ENCODE measurements at regions not wholly inside any gene's neighbourhood (a gene's known extent, or its start where the extent isn't known, plus 50 kb on each side); places are given as distances from the start of the nearest gene placed in this dataset.
"Not testable (repeated sequence)": the region's sequence is repeated elsewhere in the genome, so short reads cannot be mapped to it uniquely, and the experiment has no call there.

DNA sequence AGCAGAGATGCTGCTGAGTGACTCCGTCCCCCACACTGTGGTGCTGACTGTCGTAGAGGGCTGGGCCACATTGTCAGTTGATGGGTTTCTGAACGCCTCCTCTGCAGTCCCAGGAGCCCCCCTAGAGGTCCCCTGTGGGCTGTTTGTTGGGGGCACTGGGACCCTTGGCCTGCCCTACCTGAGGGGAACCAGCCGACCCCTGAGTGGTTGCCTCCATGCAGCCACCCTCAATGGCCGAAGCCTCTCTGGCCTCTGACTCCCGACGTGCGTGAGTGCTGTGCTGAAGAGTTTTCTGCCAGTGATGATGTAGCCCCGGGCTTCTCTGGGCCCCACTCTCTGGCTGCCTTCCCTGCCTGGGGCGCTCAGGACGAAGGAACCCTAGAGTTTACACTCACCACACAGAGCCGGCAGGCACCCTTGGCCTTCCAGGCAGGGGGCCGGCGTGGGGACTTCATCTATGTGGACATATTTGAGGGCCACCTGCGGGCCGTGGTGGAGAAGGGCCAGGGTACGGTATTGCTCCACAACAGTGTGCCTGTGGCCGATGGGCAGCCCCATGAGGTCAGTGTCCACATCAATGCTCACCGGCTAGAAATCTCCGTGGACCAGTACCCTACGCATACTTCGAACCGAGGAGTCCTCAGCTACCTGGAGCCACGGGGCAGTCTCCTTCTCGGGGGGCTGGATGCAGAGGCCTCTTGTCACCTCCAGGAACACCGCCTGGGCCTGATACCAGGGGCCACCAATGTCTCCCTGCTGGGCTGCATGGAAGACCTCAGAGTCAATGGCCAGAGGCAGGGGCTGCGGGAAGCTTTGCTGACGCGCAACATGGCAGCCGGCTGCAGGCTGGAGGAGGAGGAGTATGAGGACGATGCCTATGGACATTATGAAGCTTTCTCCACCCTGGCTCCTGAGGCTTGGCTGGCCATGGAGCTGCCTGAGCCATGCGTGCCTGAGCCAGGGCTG is 181.1 kb downstream of the TBC1D2B start:
- not testable (repeated sequence) for ATAC-seq

DNA sequence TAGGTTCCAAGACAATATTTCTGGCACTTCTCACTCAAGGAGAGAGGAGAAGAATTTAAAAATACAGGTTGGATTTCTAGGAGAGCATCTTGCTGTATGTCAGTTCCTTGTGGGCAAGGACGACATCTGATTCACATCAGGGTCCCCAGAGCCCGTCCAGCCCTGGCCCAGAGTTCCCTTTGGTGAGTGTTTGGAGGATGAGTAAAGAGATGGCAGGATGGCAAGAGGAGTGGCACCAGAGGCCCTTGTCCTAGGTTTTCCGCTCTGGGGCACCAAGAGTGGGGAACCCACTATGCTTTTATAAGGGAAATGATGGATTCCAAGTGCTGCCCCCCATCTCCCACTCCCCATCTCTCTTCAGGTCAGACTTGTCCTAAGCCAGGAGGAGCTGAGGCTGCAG is 181.8 kb downstream of the TBC1D2B start:
- ATAC-seq: no peak

DNA sequence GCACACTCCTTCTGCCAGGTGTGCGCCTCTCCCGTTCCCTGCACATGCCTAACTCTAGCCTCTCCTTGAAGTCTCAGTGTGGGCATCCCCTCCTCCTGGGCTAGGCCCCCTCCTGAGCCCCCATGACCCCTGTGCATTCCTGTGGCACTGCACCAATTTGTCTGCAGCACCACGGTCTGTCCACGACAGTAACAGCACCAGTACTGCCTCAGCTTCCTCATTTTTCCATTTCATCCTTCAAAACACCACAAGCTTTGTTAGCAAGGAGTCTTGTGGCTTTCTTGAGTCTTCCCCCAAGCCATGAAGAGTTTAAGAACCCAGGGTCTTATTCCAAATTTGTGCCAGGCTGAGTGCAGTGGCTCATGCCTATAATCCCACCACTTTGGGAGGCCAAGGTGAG is 182.4 kb downstream of the TBC1D2B start:
- not testable (repeated sequence) for ATAC-seq

DNA sequence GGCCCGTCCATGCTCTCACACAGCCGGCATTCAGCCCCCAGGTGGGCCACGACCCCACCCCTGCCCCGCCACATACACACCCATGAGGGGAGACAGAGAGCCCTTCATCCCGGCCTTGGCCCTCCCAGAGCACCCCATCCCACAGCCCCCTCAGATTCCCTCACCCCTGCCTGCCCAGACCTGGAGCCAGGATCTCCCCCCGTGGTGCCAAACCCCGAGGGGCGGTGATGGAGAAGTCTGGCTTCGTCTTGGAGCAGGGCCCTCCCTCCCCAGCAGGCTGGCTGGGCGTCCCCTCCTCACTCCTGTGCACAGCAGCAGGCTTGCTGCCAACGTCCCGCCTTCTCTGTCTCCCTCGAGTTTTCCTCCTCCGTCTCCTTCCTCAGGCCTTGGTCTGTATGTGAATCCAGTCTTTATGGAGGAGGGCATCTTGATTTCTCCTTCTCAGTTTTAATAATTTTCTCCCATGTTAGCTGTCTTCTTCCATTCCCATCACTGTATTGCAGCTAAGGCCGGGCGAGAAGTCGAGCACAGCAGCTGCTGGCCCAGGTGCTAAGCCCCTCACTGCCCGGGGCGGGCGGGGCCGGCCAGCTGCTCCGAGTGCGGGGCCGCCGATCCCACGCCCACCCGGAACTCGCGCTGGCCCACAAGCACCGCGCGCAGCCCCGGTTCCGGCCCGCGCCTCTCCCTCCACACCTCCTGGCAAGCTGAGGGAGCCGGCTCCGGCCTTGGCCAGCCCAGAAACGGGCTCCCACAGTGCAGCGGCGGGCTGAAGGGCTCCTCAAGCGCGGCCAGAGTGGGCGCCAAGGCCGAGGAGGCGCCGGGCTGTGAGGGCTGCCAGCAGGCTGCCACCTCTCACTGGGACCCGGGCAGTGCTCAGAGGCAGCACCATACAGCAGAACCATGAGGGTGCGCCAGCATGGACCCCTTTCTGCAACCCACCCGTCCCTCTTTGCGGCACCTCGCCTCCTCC is 183.6 kb downstream of the TBC1D2B start:
- ATAC-seq: not testable (repeated sequence)

DNA sequence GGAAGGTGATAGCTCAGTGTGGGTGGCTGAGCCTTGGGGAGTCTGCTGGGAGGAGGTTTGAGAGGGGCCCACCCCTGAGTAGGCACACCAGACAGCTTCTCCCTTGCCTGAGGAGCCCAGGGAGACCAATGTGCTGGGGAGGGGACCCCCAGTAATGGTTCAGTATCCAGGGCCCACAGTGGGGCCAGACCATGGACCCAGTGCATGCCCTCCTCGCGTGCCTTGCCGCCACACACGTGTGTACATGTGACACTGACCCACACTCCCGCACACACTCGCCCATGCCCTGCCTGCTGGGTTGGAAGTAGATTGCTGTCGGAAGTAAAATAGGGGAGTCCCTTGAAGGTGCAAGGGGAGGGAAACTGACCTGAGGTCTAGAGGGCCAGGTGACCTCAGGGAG is 184.3 kb downstream of the TBC1D2B start:
- not testable (repeated sequence) for ATAC-seq

DNA sequence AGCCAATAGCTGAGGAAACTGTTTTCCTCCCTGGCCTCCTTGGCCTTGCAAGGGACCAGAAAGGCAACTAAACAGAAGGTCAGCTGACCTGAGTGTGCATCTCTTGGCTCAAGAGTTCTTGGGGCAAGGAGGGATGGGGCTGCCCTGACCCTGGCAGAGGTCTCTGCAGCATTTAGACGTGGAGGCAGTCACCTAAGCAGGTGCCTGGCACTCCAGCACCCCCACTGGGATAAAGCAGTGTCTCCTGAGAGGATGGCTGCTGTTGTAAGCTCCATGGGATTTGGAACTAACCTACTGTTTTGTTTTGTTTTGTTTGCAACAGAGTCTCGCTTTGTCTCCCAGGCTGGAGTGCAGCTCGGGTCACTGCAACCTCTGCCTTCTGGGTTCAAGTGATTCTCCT is 185.2 kb downstream of the TBC1D2B start:
- ATAC-seq: no peak

DNA sequence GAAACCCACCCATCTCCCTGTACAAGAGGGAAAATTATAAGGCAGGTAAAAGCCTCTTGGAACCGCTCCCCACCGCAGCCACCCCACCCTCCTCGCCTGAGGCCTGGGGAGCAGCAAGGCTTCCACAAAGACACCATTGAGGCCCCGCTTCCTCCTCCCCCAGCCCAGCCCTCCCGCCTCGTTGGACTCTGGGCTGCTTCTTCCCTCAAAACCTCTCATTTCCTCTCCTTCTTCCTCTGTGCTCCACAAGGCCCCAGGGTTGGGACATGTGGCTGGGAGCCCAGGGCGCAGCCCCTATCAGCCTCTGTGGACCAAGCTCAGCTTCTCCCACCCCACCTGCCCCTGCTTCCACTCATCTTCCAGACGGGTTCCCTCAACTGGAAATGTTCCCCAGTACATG is 185.6 kb downstream of the TBC1D2B start:
- not testable (repeated sequence) for ATAC-seq

DNA sequence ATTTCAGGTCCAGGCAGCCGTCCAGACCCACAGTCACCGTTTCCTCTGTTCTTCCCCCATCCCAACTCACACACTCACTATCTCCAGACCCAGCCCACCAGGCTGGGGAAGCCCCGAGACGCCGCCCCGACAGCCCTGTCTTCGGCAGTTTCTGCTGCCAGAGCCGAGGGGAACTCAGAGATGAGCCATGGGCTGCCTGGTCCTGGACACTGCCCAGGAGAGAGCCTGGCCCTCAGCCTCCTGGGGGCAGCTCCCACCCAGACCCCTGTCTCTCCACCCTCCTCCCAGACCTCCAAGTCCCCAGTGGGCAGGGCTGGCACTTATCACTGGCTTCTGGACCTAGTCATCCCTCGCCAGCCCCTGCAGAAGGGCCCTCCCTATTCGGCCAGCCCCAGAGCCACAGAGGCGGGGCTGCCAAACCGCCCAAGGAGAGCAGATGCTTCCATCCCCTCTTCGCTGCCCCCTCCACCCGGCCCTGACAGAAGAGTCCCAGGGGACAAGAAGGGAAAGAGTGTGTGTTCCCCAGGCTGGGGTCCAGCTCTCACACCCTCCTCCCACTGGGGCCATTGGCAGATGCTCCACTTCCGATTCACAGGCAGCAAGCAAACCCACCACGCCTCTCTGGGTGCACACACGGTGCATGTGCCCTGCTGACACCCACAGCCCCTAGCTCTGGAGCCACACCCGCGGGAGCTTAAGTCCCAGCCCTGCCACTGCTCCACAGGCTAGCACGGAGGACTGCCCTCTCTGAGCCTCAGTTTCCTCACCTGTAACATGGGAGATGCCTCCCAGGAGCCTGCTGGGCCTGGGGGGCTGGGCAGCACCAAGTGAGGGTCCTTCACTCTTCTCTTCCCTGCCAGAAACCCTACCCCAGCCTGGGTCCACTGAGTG is 186.4 kb downstream of the TBC1D2B start:
- ATAC-seq: not testable (repeated sequence)

DNA sequence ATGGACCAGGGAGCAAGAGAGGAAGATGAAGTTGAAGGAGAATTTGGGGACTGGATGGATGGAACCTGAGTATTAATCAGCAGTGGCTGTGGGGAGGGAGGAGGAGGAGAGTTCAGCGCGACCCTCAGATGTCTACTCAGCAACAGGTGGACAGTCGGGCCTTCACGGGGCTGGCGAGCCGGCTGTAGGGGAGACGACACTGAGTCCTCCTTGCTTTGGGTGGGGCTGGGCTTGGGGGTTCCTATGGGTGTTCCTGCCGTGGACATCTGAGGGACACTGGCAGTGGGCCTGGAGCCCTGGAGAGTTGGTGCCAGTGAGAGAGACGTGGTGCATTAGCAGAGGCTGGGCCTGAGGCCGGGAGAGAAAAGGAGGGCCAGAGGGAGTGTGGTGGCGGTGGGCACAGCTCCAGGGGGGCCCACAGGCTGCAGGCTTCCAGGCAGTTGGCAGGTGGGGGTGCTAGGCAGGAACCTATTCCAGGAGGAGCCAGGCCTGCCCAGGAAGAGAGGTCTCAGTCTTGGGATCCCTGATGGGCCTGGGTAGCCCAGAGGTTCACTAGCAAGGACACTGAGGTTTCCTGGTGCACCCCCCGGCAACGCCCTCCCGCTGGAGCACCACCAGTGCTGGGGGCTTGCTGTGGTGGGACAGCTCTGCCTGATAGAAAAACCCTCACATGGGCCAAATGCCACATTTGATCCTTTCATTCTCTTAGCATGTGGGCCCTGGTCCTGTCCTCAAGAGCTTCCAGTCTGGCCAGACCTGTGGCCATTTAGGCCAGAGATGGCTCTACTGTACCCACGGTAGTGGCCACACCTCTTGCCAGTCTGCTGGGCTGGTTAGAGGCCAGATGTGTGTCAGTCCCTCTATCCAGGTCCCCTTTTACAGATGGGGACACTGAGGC is 187.4 kb downstream of the TBC1D2B start:
- not testable (repeated sequence) for ATAC-seq

DNA sequence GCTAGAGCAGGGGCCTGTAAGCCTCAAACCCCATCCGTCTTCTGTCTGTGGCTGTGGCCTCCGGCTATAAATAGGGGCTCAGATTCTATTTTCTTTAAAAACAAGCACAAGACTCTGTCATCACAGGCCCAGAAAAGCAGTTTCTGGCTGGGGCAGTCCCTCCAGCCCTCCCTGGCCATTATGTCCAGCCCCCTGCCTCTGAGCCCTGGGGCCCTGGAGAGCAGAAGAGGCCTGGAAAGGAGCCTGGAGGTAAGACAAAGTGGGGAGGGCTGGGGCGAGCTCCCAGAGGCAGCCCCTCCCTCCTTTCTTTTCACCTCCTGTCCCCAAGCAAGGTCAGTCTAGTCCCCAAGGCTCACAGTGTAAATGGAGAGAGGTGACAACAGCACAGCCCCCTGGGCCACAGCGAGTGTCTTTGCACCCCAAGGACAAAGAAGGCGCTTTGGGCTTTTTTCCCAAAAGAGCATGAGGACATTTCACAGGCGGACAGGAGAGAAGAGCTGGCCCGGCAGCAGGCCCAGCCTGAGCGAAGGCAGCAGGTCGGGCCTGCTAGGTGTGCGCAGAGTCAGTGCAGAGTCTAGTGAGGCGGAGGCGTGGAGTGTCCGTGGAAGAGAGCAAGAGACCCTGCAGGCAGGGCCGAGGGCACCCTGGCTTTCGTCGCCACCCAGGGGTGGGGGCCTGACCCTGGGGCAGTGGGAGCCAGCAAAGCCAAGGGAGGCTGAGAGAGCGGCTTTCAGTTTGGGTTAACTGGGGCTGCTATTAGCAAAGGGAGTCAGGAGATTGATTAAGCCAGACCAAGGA is 188.3 kb downstream of the TBC1D2B start:
- ATAC-seq: no peak

DNA sequence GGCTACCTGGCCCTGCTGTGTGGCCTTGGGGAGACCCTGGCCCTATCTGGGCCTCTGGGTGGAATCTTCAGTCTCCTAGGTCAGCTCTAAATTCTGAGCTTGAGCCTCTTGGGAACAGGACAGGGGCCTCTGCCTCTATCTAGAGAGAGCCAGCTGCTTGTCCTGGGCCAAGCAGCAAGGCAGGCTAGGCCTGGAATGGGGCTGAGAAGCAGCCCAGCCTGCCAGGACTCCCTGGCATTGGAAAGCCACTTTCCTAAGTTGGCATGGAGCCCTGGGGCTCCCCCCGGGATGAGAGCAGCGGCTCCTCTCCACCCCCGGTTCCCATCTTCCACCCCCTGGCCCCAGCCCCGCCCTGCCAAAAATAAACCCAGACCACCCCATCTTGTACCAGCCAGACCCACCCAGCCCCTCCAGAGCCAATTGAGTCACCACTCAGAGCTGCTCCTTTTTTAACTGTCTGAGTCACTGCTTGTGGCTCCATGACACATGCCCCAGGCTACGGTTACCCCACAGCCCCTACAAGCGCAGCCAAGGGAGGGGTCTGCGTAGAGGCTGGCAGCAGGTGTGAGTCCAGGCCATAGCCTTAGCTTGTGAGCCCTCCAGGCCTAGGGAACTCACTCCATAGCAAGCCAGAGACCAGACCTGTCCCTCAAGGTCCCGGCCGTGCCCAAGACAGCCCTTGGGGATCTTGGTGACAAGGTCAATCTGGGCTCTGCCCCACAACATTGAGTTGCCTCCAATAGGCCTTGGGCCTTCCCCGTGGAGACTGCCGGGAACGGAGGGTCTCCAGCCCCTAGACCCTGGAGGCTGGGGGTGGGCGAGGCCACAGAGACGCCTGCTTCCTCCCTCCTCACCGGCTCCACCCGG is 189.7 kb downstream of the TBC1D2B start:
- peak; percentile 55 to 58 for ATAC-seq

DNA sequence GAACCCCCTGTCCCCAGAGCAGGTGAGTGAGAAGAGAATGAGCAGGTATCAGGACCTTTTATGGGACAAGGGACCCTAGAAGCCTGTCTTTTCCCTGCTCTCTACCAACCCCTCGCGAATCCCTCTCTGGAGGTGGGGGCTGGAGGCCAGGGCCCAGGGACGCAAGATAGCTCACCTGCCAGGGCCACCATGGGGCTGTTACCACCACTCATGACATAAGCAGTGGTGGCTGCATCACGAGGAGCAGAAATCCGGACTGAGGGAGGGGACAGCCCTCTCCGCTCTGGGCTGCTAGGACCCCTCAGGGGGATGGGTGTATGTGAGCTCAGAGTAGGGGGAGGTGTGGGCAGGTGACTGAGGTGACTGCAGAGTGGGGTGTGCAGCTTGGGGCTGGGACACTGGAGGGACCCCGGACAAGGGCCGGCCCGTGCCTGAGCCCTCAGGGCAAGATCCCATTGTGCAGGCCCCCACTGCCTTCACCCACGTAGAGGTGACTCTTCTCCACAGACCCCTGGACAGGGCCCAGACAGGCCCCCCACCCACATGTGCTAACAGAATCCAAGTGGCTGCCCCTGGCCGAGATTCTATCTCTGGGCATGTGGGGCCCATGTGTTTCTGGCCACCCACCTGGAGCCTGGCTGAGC is 190.6 kb downstream of the TBC1D2B start:
- no peak for ATAC-seq

DNA sequence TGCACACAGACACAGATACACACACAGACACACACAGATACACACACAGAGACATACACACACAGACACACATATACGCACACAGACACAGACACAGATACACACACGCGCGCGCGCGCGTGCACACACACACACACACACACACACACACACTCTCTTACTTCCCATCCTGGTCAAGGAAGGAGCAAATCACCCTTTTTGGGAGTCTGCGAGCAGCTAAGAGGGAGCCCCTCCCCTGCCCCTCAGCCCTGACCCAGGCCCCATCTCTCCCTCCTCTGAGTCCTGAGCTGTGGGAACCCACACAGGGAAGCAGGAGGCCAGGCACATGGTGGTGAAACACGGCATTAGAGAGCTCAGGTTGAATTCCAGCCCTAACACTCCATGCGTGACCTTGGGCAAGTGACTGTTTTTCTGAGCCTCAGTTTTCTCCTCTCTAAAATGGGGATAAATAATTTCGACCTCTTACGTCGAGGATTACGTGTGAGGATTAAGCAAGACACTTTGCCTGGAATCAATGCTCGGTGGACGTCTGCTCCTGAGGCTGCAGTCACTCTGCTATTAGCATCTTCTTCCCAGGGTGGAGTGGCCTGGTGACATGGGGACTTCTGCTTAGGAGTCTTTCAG is 191.5 kb downstream of the TBC1D2B start:
- not testable (repeated sequence) for ATAC-seq

DNA sequence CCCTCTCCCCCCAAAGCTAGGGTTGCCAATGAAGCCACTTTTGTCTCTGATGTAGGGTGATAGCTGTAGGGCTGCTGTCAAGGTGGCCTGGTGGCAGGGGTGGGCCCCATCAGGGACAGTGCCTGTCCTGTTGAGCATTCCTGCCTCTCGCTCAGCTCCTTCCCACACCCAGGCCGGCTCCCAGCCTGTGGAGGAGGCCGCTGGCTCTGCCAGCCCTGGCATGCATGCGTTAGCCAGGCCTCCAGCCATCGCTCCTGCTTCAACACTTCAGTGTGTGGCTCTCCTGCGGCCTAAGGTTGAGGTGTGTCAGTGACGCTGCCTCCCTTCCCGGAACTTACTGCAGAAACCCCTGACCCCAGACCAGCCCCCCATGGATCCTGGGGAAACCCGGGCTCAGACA is 194.5 kb downstream of the TBC1D2B start:
- not testable (repeated sequence) for ATAC-seq

DNA sequence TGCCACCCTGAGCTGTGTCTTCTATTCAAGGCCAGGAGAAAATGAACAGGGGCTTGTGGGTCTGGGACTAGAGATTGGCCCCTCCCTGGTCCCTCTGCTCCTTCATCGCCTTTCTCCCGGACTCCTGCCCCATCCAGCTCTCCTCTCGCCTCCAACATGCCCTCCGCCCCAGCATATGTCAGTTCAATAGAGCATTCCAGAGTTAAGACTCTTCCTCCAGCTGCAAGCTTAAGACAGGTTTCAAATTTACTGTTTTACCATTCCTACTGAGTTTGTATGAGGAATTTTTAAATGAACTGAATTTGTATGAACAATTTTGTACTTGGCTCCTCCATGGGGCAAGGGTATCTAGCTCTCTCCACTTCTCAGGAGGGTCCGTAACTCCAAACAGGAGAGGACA is 195.6 kb downstream of the TBC1D2B start:
- no peak for ATAC-seq

DNA sequence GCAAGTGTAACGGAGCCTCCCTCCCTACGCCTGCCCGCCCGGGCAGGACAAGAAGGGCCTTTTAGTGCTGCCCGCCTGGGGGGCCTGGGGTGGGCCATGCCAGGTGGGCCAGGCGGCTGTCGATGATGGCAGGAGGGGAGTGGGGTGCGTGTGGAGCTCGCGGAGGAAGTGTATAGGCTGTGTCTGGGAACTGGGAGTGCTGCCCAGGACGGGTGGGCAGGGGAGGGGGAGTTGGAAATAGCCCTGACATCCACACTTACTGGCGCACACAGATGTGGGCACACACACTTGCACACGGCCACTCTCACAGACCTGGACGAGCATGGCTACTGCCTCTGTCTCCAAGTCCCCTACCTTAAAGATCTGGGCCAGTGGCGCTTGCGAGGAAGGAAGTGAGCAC is 196.0 kb downstream of the TBC1D2B start:
- not testable (repeated sequence) for ATAC-seq

DNA sequence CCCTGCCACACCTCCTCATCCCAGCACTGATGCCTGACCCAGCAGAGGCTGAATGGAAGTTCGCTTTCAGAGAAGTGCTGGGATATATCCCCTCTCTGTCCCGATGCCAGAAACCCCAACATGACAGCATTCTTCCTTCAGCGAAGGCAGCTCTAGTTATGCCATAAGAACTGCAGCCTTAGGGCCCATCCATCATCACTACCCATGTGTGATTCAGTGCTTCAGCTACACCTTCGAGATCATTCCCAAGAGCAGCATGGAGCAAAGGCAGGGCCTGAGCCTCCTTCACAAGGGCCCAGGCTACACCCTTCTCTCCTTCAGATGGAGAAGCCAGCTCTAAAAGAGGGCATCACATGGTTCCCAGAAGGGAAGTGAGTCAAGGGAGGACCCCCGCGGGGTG is 198.0 kb downstream of the TBC1D2B start:
- ATAC-seq: not testable (repeated sequence)

Data from activated CD4-positive, CD25-positive, alpha-beta regulatory T cell treated with anti-CD3 and anti-CD28 coated beads, Interleukin-2, amount 50 U/mL, for 24 hours (primary cell).